ENCODE measurements at regions not wholly inside any gene's neighbourhood (a gene's known extent, or its start where the extent isn't known, plus 50 kb on each side); places are given as distances from the start of the nearest gene placed in this dataset.

DNA sequence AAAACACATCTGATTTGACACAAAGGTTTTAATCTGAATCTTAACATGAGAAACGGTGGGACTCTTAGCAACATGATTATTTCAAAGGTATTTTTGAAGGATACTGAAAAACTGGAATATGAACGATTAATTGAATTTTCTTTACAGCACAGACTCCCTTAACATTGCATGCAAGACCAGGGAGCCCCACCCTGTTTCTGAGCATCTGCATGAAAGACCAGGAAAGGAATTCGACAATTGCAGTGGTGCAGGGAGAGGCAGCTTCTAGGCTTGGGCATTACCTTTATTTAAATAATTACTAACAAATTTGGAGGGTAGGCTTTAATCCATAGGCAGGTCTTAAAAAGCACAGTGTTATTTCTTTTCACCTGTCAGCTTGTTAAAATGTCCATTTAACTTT lies 240.6 kb upstream of the TOPAZ1 start:
- Histone ChIP-seq H3K9me3 (ENCODE audit: low read length) (peaks cover 3% of the 10 kb centered on the region), H3K27me3 (ENCODE audit: insufficient read depth, low read length) (peaks cover 64% of the 10 kb centered on the region), H3K4me1 (ENCODE audit: insufficient read depth, low read length) (peaks cover 7% of the 10 kb centered on the region), H3K36me3 (ENCODE audit: insufficient read depth, low read length) (no peaks in the 10 kb centered on the region), H3K4me3 (ENCODE audit: low read length) (no peak overlapping the region), H2AFZ (ENCODE audit: low read depth, low read length) (no peak overlapping the region)

DNA sequence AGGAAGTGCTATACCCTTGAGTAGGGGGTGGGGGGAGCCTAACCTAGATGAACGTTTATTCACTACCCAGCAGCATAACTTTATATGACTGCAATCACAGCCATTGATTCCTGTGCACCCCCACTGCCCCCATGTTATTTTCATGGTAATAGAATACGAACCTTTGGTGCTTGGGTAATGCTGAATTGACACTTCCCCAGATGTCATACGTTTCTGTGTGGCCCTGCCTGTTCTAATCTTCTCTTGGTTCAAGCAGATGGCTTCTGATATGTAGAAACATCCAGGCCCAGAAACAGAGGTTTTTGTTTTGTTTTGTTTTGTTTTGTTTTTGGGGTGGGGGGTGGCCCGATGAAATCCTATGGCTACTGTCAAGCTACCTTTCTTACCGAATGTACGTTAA lies 237.9 kb upstream of the TOPAZ1 start:
- Histone ChIP-seq H3K9me3 (ENCODE audit: low read length) (peaks cover 3% of the 10 kb centered on the region), H3K4me3 (ENCODE audit: low read length) (no peak overlapping the region), H3K36me3 (ENCODE audit: insufficient read depth, low read length) (no peaks in the 10 kb centered on the region), H3K27me3 (ENCODE audit: insufficient read depth, low read length) (peaks cover 38% of the 10 kb centered on the region), H3K4me1 (ENCODE audit: insufficient read depth, low read length) (peaks cover 1% of the 10 kb centered on the region), H2AFZ (ENCODE audit: low read depth, low read length) (no peak overlapping the region)

DNA sequence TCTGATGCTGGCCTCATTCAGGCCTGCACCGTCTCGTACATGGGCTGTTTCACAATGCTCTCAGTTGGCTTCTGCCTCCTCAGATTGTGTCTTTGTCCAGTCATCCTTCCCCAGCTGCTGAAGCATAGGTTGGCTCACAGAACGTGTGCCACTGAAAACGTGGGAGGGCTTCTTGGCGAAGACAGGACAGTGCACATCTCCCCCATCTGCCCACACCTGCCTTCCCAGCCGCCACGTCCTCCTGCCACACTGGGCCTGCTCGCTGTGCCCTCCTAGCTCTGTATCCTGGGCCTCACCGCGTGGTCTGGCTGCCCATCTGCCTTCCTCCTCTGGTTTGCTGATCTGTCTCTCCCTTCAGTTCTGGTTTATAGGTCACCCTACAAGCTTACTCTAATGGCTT lies 230.0 kb upstream of the TOPAZ1 start:
- Histone ChIP-seq H3K9me3 (ENCODE audit: low read length) (no peaks in the 10 kb centered on the region), H3K27me3 (ENCODE audit: insufficient read depth, low read length) (peaks cover 6% of the 10 kb centered on the region), H3K4me1 (ENCODE audit: insufficient read depth, low read length) (no peaks in the 10 kb centered on the region), H3K36me3 (ENCODE audit: insufficient read depth, low read length) (no peaks in the 10 kb centered on the region), H2AFZ (ENCODE audit: low read depth, low read length) (no peak overlapping the region), H3K4me3 (ENCODE audit: low read length) (no peak overlapping the region)

- Histone ChIP-seq H3K36me3 (ENCODE audit: insufficient read depth, low read length) (no peaks in the 10 kb centered on the region), H3K4me3 (ENCODE audit: low read length) (no peak overlapping the region), H3K9me3 (ENCODE audit: low read length) (no peaks in the 10 kb centered on the region), H2AFZ (ENCODE audit: low read depth, low read length) (no peak overlapping the region), H3K27me3 (ENCODE audit: insufficient read depth, low read length) (peaks cover 6% of the 10 kb centered on the region), H3K4me1 (ENCODE audit: insufficient read depth, low read length) (no peaks in the 10 kb centered on the region)
These were observed 229.4 kb upstream of the TOPAZ1 start for GRCh38 chr3:44012160-44012899.

- Histone ChIP-seq H3K4me1 (ENCODE audit: insufficient read depth, low read length) (no peaks in the 10 kb centered on the region), H3K9me3 (ENCODE audit: low read length) (no peaks in the 10 kb centered on the region), H3K4me3 (ENCODE audit: low read length) (no peak overlapping the region), H3K27me3 (ENCODE audit: insufficient read depth, low read length) (peaks cover 9% of the 10 kb centered on the region), H2AFZ (ENCODE audit: low read depth, low read length) (no peak overlapping the region), H3K36me3 (ENCODE audit: insufficient read depth, low read length) (no peaks in the 10 kb centered on the region)
These were observed 227.7 kb upstream of the TOPAZ1 start for GRCh38 chr3:44013967-44014366.

DNA sequence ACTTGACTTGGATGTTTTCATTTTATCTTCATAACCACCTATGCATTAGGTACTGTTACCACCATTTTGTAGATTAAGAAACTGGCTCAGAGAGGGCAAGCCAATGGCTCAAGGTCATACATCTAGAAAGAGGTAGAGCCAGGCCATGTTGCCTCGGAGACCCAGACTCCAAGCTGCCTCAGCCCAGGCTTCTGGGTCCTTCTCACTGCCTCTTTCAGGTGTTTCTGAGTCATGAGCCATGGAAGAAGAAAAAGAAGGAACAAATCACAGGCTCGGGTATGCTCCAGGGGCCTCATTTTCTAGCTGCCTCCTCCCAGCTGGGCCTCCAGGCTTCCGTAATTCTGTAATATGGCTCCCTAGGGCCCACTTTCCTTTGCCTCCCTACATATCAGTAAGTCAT lies 226.5 kb upstream of the TOPAZ1 start:
- H3K4me1 ChIP-seq (ENCODE audit: insufficient read depth, low read length): no peaks in the 10 kb centered on the region
- no peak overlapping the region for H3K4me3 ChIP-seq (ENCODE audit: low read length)
- H3K27me3 ChIP-seq (ENCODE audit: insufficient read depth, low read length): peaks cover 16% of the 10 kb centered on the region
- H3K9me3 ChIP-seq (ENCODE audit: low read length): no peaks in the 10 kb centered on the region
- no peaks in the 10 kb centered on the region for H3K36me3 ChIP-seq (ENCODE audit: insufficient read depth, low read length)
- H2AFZ ChIP-seq (ENCODE audit: low read depth, low read length): no peak overlapping the region

GRCh38 chr3:44016818-44017217 lies 224.9 kb upstream of the TOPAZ1 start:
- Histone ChIP-seq H2AFZ (ENCODE audit: low read depth, low read length) (no peak overlapping the region), H3K9me3 (ENCODE audit: low read length) (no peaks in the 10 kb centered on the region), H3K27me3 (ENCODE audit: insufficient read depth, low read length) (peaks cover 33% of the 10 kb centered on the region), H3K4me3 (ENCODE audit: low read length) (no peak overlapping the region), H3K36me3 (ENCODE audit: insufficient read depth, low read length) (no peaks in the 10 kb centered on the region), H3K4me1 (ENCODE audit: insufficient read depth, low read length) (no peaks in the 10 kb centered on the region)

GRCh38 chr3:44018926-44019325 lies 222.8 kb upstream of the TOPAZ1 start:
- H3K36me3 ChIP-seq (ENCODE audit: insufficient read depth, low read length): no peaks in the 10 kb centered on the region
- no peak overlapping the region for H2AFZ ChIP-seq (ENCODE audit: low read depth, low read length)
- H3K9me3 ChIP-seq (ENCODE audit: low read length): no peaks in the 10 kb centered on the region
- H3K4me3 ChIP-seq (ENCODE audit: low read length): no peak overlapping the region
- H3K27me3 ChIP-seq (ENCODE audit: insufficient read depth, low read length): peaks cover 41% of the 10 kb centered on the region
- no peaks in the 10 kb centered on the region for H3K4me1 ChIP-seq (ENCODE audit: insufficient read depth, low read length)

GRCh38 chr3:44019736-44020135 lies 221.9 kb upstream of the TOPAZ1 start:
- H3K27me3 ChIP-seq (ENCODE audit: insufficient read depth, low read length): peaks cover 43% of the 10 kb centered on the region
- H3K4me3 ChIP-seq (ENCODE audit: low read length): no peak overlapping the region
- no peaks in the 10 kb centered on the region for H3K4me1 ChIP-seq (ENCODE audit: insufficient read depth, low read length)
- no peaks in the 10 kb centered on the region for H3K36me3 ChIP-seq (ENCODE audit: insufficient read depth, low read length)
- H3K9me3 ChIP-seq (ENCODE audit: low read length): no peaks in the 10 kb centered on the region
- H2AFZ ChIP-seq (ENCODE audit: low read depth, low read length): no peak overlapping the region

DNA sequence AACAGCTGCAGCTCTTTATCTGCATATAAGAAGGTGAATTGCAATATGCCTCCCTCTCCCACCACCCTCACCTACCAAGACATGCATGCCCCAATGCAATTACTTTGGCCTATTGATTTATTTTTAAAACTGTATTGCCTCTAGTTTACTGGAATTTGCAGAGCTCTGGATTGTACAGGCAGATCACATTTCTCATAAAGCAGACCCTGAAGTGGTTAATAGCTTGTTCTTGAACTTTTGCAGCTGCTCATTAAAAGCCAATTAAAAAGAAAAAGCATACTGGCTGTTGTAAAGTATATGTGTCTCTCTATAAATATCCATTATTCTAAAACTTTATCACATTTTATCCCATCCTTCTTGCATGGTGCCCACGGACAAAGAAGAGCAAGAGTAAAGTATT lies 221.5 kb upstream of the TOPAZ1 start:
- Histone ChIP-seq H3K36me3 (ENCODE audit: insufficient read depth, low read length) (no peaks in the 10 kb centered on the region), H3K9me3 (ENCODE audit: low read length) (no peaks in the 10 kb centered on the region), H3K4me1 (ENCODE audit: insufficient read depth, low read length) (no peaks in the 10 kb centered on the region), H2AFZ (ENCODE audit: low read depth, low read length) (no peak overlapping the region), H3K27me3 (ENCODE audit: insufficient read depth, low read length) (peaks cover 43% of the 10 kb centered on the region), H3K4me3 (ENCODE audit: low read length) (no peak overlapping the region)

DNA sequence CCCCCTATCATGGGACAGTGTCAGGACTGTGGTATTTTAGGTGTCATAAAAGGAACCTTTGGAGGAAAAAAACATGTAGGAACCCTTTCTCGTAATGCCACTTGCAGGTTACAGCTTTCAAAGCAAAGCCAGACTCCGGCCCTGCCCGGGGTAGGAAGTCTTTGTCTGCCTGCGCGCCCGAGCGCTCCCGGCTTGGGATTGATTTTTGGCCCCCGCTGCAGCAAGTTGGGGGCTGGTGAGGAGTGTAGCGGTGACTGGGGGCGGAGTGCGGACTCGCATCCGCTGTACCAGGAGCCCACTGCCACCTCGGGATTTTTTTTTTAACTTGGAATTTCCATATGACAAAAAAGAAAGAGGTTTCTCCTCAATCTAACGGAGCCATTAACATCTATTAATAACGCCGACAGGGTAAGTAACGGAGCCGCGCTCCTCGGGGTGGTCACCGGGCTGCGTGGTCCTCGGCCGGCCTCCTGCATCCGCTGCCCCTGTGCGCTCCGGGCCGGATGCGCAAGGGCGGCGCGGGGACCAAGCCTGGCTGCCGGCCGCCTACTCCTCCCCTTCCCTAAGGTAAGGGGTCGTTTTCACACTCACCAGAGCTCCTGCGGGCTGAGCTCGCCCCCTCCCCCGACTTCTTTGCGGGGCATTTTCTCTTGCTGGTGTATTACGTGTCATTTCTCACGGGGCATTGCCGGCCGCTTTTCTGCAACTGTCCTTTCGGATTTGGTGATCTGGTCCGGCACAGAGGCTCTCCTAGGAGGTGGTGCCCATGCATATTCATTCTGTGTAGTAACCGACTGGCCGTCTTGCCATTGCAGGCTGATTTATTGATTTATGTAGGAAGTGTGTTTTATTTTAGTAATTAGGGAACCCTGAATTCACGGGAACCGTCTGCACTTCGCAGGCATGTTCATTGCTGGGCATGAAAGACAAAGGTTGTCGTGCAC lies 219.8 kb upstream of the TOPAZ1 start:
- Histone ChIP-seq H3K4me1 (ENCODE audit: insufficient read depth, low read length) (no peaks in the 10 kb centered on the region), H3K4me3 (ENCODE audit: low read length) (no peak overlapping the region), H2AFZ (ENCODE audit: low read depth, low read length) (peak overlapping the region; percentile 48), H3K27me3 (ENCODE audit: insufficient read depth, low read length) (peaks cover 48% of the 10 kb centered on the region), H3K9me3 (ENCODE audit: low read length) (no peaks in the 10 kb centered on the region), H3K36me3 (ENCODE audit: insufficient read depth, low read length) (no peaks in the 10 kb centered on the region)

- H3K9me3 ChIP-seq (ENCODE audit: low read length): no peaks in the 10 kb centered on the region
- peaks cover 45% of the 10 kb centered on the region for H3K27me3 ChIP-seq (ENCODE audit: insufficient read depth, low read length)
- H3K4me1 ChIP-seq (ENCODE audit: insufficient read depth, low read length): no peaks in the 10 kb centered on the region
- no peak overlapping the region for H3K4me3 ChIP-seq (ENCODE audit: low read length)
- no peak overlapping the region for H2AFZ ChIP-seq (ENCODE audit: low read depth, low read length)
- no peaks in the 10 kb centered on the region for H3K36me3 ChIP-seq (ENCODE audit: insufficient read depth, low read length)
These were observed 217.6 kb upstream of the TOPAZ1 start for GRCh38 chr3:44023961-44024593.

DNA sequence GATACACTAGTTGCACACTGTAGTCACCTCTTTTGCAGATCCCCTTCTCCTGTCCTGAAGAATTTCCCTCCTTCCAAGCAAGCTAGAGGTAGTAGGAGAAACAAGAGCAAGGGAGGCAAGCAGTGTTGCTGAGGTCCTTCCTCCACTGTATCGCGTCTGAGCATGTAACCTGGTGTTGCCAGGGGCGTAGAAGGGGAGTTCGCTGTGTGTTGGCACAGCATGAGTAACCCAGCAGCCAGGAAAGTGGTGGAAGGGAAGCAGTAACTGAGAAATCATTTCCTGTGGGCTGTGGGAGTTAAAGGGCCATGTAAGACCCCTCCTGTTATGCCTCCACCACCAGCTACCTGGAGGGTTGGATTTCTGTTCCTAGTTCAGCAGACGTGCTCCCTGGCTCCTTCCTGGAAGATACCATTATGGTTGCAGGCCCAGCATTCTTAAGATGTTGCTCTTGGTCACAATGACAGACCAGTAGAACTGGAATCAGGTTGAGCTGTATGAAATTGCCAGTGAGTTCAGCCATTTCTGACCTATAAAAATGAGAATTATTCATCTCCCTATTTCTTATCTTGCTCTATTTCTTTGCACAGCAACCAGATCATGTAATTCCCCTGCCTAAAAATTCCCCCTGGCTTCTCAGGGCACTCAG lies 215.3 kb upstream of the TOPAZ1 start:
- no peak overlapping the region for H3K4me3 ChIP-seq (ENCODE audit: low read length)
- no peaks in the 10 kb centered on the region for H3K4me1 ChIP-seq (ENCODE audit: insufficient read depth, low read length)
- H3K36me3 ChIP-seq (ENCODE audit: insufficient read depth, low read length): no peaks in the 10 kb centered on the region
- H2AFZ ChIP-seq (ENCODE audit: low read depth, low read length): no peak overlapping the region
- no peaks in the 10 kb centered on the region for H3K9me3 ChIP-seq (ENCODE audit: low read length)
- peaks cover 25% of the 10 kb centered on the region for H3K27me3 ChIP-seq (ENCODE audit: insufficient read depth, low read length)

Measured in neuron (in vitro differentiated cells).